Retinal pigment epithelial cell (primary cell): ENCODE measurements at regions not wholly inside any gene's neighbourhood (a gene's known extent, or its start where the extent isn't known, plus 50 kb on each side); places are given as distances from the start of the nearest gene placed in this dataset.

Experiments used
- DNase-seq: peaks from one replicate; pipeline ENCODE4 v3.0.0-alpha.2; 2010; ENCODE audit warnings: low read depth
- H3K4me3 ChIP-seq: 2 replicates; pipeline ENCODE4 v1.5.1; 2011; ENCODE audit warnings: mild to moderate bottlenecking, low read length, control low read depth, moderate library complexity
- TF ChIP-seq, protein P1 (sequence below): conservative IDR thresholded peaks from 2 replicates; pipeline ENCODE4 v1.5.1; 2011; ENCODE audit warnings: low read depth, low read length, control low read depth, inconsistent platforms

DNA sequence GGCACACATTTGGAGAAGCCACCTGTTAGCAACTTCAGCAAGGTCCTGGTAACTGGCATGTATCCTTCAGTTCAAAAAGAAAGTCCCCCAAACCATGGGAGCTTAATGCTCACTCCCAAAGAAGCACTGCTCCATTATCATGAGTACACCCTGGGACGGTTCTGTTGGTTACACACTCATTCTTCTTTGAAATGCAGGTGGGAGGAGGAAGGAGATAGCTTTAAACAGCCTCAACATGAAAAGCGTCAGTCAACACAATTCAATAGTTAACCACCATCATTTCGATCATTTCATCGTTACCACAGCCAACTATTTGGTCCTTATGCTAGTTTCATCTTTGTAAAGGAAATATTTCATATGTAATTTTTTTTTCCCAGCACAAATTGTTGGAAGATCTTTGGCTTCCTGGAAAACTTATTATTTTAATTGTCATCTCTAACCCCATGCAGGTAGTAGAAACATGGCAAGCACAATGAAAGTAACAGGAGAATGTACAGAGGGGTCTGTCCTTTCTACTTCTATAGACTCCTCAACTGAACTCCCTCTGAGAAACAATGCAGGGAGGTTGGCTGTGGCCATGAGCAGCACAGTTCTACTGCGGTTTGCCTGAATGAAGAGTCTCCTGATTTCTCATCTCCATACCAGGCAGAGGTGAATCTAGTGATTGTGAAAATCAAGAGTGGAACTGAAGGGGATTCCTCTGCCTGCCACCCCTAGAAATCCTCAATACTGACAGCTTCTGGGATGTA, 196.4 kb upstream of the FOXN3 start:
- no peak overlapping the region for H3K4me3 ChIP-seq
- TF ChIP-seq, protein P1, sequence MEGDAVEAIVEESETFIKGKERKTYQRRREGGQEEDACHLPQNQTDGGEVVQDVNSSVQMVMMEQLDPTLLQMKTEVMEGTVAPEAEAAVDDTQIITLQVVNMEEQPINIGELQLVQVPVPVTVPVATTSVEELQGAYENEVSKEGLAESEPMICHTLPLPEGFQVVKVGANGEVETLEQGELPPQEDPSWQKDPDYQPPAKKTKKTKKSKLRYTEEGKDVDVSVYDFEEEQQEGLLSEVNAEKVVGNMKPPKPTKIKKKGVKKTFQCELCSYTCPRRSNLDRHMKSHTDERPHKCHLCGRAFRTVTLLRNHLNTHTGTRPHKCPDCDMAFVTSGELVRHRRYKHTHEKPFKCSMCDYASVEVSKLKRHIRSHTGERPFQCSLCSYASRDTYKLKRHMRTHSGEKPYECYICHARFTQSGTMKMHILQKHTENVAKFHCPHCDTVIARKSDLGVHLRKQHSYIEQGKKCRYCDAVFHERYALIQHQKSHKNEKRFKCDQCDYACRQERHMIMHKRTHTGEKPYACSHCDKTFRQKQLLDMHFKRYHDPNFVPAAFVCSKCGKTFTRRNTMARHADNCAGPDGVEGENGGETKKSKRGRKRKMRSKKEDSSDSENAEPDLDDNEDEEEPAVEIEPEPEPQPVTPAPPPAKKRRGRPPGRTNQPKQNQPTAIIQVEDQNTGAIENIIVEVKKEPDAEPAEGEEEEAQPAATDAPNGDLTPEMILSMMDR: no peak
- no peak for DNase-seq

DNA sequence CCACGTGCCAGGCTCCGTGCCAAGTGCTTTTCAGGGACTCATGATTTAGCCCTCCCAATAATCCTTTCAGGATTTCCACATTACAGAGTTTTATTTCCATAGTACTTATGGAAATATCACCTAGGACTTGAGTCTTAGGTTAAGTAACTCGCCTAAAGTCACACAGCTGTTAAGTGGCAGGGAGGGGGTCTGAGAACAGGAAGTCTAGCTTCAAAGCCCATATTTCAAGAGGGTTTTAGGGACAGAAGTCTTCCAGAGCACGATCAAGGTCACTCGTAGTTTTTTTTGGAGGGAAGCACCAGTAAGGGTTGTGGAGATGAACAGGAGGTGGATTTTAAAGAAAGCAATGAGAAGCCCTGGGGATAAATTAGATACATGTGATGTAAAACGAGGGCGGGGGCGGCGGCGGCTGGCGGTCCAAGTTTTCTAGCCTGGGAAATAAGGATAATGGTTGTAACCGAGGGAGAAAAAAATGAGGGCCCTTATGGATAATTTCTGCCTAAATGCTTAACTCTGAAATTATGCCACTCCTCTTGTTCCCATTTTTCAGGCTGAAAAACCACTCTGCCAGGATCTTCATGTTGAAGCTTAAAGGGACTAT, 192.6 kb upstream of the FOXN3 start:
- H3K4me3 ChIP-seq: no peak overlapping the region
- no peak for DNase-seq
- TF ChIP-seq, protein P1: no peak

DNA sequence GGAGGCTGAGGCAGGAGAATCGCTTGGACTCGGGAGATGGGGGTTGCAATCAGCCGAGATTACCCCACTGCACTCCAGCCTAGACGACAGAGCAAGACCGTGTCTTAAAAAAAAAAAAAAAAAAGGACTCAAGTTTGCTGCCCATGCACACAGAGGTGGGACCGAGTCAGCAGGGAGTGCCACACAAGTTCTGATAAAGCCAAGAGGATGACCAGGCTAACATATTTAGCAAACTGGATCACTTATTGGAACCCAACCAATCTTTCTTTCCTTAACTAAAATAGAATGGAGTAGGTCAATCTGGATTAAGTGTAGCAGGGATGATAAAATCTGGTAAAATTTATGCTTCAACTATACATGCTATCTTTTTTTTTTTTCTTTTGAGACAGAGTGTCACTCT, 190.4 kb upstream of the FOXN3 start:
- DNase-seq: no peak
- no peak overlapping the region for H3K4me3 ChIP-seq
- TF ChIP-seq, protein P1: no peak

DNA sequence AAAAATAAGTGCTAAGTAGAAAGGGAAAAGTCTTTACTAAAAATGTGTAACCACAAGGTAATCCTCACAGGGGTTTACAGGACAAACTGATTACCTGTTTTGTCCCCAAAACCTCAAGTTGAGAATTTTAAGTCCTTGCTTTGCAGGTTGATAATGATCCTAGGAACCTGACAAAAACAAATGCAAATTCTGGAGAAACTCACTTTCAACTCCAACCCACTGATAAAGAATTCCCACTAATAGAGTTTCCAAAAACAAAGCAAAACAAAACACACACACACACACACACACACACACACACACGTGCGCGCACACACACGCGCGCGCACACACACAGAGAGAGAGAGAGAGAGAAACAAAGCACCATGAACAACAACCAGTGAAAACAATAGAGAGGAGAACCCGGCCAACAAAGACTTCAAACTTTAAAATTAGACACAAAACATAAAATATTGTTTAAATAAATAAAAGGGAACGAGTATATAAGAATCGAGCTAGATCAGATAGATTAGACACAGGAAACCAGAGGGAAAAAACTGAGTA, 187.0 kb upstream of the FOXN3 start:
- TF ChIP-seq, protein P1: no peak
- H3K4me3 ChIP-seq: no peak overlapping the region
- DNase-seq: no peak

DNA sequence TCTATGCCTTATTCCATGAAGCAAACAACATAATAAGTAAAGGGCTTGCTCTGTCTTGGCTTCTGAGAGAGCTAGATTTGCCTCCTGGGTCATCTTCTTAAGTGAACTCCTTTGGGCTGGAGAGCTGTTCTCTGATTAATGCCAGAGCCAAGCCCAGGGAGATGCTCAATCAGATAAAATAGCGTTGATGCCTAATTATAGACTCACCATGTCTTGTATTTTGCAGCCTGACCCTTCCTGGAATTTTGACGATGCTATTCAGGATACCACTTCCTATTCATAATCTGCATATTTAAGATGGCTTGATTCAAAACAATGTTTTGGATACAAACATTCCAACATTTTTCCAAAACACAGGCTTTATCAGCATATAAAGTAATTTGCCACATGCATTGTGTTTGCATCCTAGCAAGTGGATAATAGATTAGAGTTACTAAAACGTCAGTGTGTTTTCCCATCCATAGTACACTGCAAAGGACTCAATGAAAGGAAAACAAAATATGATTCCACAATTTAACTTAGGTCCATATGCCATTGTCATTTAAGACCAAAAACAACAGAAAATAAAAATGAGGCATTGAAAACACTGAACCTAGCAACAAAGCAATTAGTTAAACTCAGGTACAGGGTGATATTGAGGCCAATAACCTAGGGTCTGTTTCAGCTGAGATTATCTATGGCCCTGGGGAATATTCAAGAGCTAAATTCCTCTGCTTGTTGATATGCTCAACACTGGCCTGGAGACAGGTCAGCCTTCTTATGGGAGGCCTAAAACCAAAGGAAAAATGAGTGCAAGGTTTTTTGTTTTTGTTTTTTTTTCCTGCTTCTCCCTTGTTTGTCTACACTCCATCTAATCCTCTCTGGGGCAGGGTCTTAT, 184.2 kb upstream of the FOXN3 start:
- no peak overlapping the region for H3K4me3 ChIP-seq
- DNase-seq: no peak
- TF ChIP-seq, protein P1: no peak

DNA sequence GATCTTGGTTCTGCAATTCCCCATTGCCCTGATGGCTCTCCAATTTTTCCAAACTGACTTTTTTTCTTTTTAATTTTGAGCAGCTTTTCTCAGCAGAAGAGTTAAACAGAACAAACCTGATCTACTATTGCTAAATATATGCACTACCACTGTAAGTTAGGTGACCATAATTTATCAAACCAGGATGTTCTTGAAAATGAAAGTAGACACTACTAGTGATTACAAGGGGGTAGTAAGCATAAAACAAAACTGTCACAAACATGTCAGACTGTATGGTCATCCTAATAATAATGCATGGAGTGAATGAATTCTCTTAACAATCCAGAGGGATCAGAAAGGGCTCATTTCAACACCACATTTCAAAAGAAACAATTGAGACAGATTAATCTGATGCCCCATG, 183.0 kb upstream of the FOXN3 start:
- no peak overlapping the region for H3K4me3 ChIP-seq
- TF ChIP-seq, protein P1: no peak
- no peak for DNase-seq
